Kidney (tissue), 13 donors: ENCODE measurements at regions not wholly inside any gene's neighbourhood (a gene's known extent, or its start where the extent isn't known, plus 50 kb on each side); places are given as distances from the start of the nearest gene placed in this dataset.
A peak's percentile ranks its signal among the peaks of the same experiment; 100 is the strongest.

Experiments
- DNase-seq, 5 donors: peaks; one replicate each; pipeline ENCODE4 v3.0.0-alpha.2; 2013 to 2020
- FAIRE-seq: peaks from 2 replicates; lab custom pipeline; 2012; peaks lifted over from hg19 to GRCh38; lab: Jason Lieb, UNC
- H3K27ac ChIP-seq, 2 donors: one replicate each; pipeline ENCODE4 v1.7.0; 2013; ENCODE audit warnings: low read depth in 2 of 2, low read length in 2 of 2, inconsistent platforms in 1 of 2
- H3K27me3 ChIP-seq: one replicate; pipeline ENCODE4 v1.7.1; 2013; ENCODE audit warnings: low read length, inconsistent platforms; ENCODE audit not compliant: control insufficient read depth, insufficient read depth
- H3K36me3 ChIP-seq, 3 donors: one replicate each; pipeline versions ENCODE4 v1.7.0 to v1.7.1; 2013; ENCODE audit warnings: low read length in 3 of 3, control low read depth in 1 of 3, inconsistent platforms in 1 of 3; ENCODE audit not compliant: insufficient read depth in 3 of 3, control insufficient read depth in 2 of 3
- H3K4me1 ChIP-seq, 3 donors: one replicate each; pipeline versions ENCODE4 v1.7.0 to v1.7.1; 2013; ENCODE audit warnings: low read length in 3 of 3, inconsistent platforms in 1 of 3, low read depth in 1 of 3; ENCODE audit not compliant: control insufficient read depth in 2 of 3, insufficient read depth in 2 of 3
- H3K4me3 ChIP-seq, 3 donors: one replicate each; pipeline versions ENCODE4 v1.7.0 to v1.8.1; 2013; ENCODE audit warnings: low read length in 3 of 3, control low read depth in 1 of 3, inconsistent platforms in 1 of 3
- H3K9ac ChIP-seq, 3 donors: one replicate each; pipeline versions ENCODE4 v1.7.0 to v1.7.1; 2013; ENCODE audit warnings: low read length in 3 of 3, control low read depth in 1 of 3, inconsistent platforms in 1 of 3
- H3K9me3 ChIP-seq, 3 donors: one replicate each; pipeline versions ENCODE4 v1.7.0 to v1.7.1; 2013; ENCODE audit warnings: low read length in 3 of 3, control low read depth in 1 of 3, inconsistent platforms in 1 of 3; ENCODE audit not compliant: control insufficient read depth in 2 of 3, insufficient read depth in 1 of 3
- intact Hi-C: fragments of 100-400 bp; cut with DNase I; formaldehyde crosslinking; loops from one replicate; pipeline ENCODE4 v1.11.1; 2022
- TF ChIP-seq, protein P1 (sequence below): IDR thresholded peaks from 3 replicates; pipeline ENCODE4 v1.5.1; 2012; ENCODE audit warnings: mild to moderate bottlenecking, moderate library complexity, borderline replicate concordance; ENCODE audit not compliant: insufficient read depth; ENCODE audit errors: extremely low read depth
- donor health status: control.
- donor health status: control.
- donor health status: control.
- donor health status: control.
- donor health status: control.
- donor health status: DM: yes; HTN: yes; CAD: no.
- donor health status: Normal renal cell carcinoma (clear cell type).

DNA sequence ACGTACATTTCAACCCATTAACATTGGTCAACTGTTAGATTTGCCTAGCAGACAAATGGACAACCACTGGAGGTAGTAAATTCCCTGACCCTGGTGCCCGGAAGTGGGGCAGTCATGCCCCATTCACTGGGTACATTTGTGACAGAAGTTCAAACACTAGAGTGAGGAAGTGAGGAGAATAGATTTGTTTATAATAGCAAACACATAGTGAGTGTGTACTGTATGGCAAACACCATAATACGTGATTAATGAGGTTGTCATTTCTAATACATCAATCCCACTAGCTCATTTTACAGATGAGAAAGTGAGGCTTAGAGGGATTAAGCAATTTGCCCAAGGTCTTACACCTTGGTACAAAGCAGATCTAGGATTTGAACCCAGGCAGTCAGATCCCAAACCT is 181.9 kb upstream of the MKLN1 start:
- no peaks in the 10 kb centered on the region for H3K9me3 ChIP-seq
- no peak overlapping the region for H3K4me3 ChIP-seq
- intact Hi-C loops, result no loop called here
- TF ChIP-seq, protein P1, sequence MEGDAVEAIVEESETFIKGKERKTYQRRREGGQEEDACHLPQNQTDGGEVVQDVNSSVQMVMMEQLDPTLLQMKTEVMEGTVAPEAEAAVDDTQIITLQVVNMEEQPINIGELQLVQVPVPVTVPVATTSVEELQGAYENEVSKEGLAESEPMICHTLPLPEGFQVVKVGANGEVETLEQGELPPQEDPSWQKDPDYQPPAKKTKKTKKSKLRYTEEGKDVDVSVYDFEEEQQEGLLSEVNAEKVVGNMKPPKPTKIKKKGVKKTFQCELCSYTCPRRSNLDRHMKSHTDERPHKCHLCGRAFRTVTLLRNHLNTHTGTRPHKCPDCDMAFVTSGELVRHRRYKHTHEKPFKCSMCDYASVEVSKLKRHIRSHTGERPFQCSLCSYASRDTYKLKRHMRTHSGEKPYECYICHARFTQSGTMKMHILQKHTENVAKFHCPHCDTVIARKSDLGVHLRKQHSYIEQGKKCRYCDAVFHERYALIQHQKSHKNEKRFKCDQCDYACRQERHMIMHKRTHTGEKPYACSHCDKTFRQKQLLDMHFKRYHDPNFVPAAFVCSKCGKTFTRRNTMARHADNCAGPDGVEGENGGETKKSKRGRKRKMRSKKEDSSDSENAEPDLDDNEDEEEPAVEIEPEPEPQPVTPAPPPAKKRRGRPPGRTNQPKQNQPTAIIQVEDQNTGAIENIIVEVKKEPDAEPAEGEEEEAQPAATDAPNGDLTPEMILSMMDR, result no peak
- H3K27me3 ChIP-seq, result no peaks in the 10 kb centered on the region
- H3K4me1 ChIP-seq, result peaks cover 0 to 5% (median 0%) of the 10 kb centered on the region in 3 donors
- FAIRE-seq (no peak), DNase-seq (no peak)
- H3K36me3 ChIP-seq, result no peaks in the 10 kb centered on the region
- no peak overlapping the region for H3K27ac ChIP-seq
- H3K9ac ChIP-seq, result no peak overlapping the region

GRCh38 chr7:131147604-131148003 is 180.1 kb upstream of the MKLN1 start:
- TF ChIP-seq, protein P1, result no peak
- Histone ChIP-seq H3K4me1 (peaks cover 0 to 5% (median 0%) of the 10 kb centered on the region in 3 donors), H3K9ac (no peak overlapping the region), H3K27ac (no peak overlapping the region), H3K27me3 (no peaks in the 10 kb centered on the region), H3K9me3 (no peaks in the 10 kb centered on the region), H3K36me3 (no peaks in the 10 kb centered on the region), H3K4me3 (peak overlapping the region in 1 of 3 donors; percentile 10)
- intact Hi-C loops, result no loop called here
- FAIRE-seq (no peak), DNase-seq (no peak)

DNA sequence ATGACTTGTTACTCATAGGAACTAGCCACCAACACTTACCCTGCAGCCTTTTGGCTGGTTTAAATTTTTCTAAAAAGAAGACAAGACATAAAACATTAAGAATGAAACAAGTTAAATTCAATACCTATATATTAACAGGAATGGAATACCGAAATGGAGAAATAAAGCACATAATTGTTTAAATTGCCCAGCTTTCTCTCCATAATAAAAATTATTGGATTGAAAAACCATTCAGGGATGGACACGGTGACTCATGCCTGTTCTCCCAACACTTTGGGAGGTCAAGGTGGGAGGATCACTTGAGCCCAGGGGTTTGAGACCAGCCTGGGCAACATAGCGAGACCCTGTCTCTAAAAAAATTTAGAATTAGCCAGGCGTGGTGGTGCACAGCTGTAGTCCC is 179.4 kb upstream of the MKLN1 start:
- DNase-seq (no peak), FAIRE-seq (no peak)
- peaks cover 0 to 5% (median 0%) of the 10 kb centered on the region in 3 donors for H3K4me1 ChIP-seq
- H3K9ac ChIP-seq, result no peak overlapping the region
- no peaks in the 10 kb centered on the region for H3K27me3 ChIP-seq
- no peaks in the 10 kb centered on the region for H3K36me3 ChIP-seq
- intact Hi-C loops, result no loop called here
- no peak overlapping the region for H3K4me3 ChIP-seq
- no peak overlapping the region for H3K27ac ChIP-seq
- TF ChIP-seq, protein P1, result no peak
- H3K9me3 ChIP-seq, result no peaks in the 10 kb centered on the region
